GM12872 (cell line): ENCODE measurements at regions not wholly inside any gene's neighbourhood (a gene's known extent, or its start where the extent isn't known, plus 50 kb on each side); places are given as distances from the start of the nearest gene placed in this dataset.

Source experiments
- CTCF ChIP-seq: IDR thresholded peaks from 3 replicates; pipeline ENCODE4 v1.5.1; 2011; ENCODE audit warnings: low read depth, mild to moderate bottlenecking, low read length, moderate library complexity; ENCODE audit not compliant: insufficient read depth

GRCh38 chr3:104245261-104245660, 1121.4 kb upstream of the ALCAM start:
- TF ChIP-seq CTCF, result no peak

GRCh38 chr3:104245981-104246380, 1120.7 kb upstream of the ALCAM start:
- TF ChIP-seq CTCF, result no peak

- no peak for TF ChIP-seq CTCF
These were observed 1109.2 kb upstream of the ALCAM start for GRCh38 chr3:104257486-104257885.

GRCh38 chr3:104263477-104263876, 1103.2 kb upstream of the ALCAM start:
- no peak for TF ChIP-seq CTCF

- TF ChIP-seq CTCF, result no peak
These were observed 1096.9 kb upstream of the ALCAM start for GRCh38 chr3:104269771-104270170.

GRCh38 chr3:104273046-104273649, 1093.6 kb upstream of the ALCAM start:
- peak; percentile 75 for TF ChIP-seq CTCF

GRCh38 chr3:104275199-104275598, 1091.5 kb upstream of the ALCAM start:
- TF ChIP-seq CTCF, result no peak
